ENCODE measurements at regions not wholly inside any gene's neighbourhood (a gene's known extent, or its start where the extent isn't known, plus 50 kb on each side); places are given as distances from the start of the nearest gene placed in this dataset.

DNA sequence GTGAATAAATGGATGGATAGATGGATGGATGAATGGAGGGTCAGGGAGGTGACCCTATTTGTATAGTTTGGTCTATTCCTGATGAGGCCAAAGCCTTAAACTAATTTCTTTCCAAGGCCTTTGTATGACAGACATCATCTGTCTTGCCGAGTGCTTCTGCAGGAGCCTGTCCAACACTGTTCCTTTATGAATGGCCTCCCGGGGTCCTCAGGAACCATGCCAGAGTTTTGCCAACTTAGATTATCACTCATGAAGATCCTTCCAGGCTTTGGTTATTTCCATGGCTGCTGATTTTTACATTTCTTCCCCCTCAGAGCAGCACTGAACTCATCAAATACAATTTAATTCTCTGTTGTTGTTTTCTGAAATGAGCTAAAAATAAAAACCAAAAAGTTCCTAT is 133.0 kb upstream of the SOX2 start:
- TF ChIP-seq, protein P1, sequence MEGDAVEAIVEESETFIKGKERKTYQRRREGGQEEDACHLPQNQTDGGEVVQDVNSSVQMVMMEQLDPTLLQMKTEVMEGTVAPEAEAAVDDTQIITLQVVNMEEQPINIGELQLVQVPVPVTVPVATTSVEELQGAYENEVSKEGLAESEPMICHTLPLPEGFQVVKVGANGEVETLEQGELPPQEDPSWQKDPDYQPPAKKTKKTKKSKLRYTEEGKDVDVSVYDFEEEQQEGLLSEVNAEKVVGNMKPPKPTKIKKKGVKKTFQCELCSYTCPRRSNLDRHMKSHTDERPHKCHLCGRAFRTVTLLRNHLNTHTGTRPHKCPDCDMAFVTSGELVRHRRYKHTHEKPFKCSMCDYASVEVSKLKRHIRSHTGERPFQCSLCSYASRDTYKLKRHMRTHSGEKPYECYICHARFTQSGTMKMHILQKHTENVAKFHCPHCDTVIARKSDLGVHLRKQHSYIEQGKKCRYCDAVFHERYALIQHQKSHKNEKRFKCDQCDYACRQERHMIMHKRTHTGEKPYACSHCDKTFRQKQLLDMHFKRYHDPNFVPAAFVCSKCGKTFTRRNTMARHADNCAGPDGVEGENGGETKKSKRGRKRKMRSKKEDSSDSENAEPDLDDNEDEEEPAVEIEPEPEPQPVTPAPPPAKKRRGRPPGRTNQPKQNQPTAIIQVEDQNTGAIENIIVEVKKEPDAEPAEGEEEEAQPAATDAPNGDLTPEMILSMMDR (IDR thresholded peaks at IDR 0.05; ENCODE audit: low read depth, low read length, poor library complexity, severe bottlenecking), result no peak
- TF ChIP-seq EZH2phosphoT487 (IDR thresholded peaks at IDR 0.05; ENCODE audit: borderline replicate concordance, low read length), result no peak
- Histone ChIP-seq H3K9me3 (ENCODE audit: control insufficient read depth, insufficient read depth, low read length) (no peaks in the 10 kb centered on the region), H4K20me1 (ENCODE audit: control insufficient read depth, insufficient read depth, low read depth, low read length) (no peaks in the 10 kb centered on the region), H3K27me3 (ENCODE audit: control insufficient read depth, low read length) (no peaks in the 10 kb centered on the region), H3K4me2 (ENCODE audit: low read length) (no peak overlapping the region), H3K79me2 (ENCODE audit: control insufficient read depth, low read length) (no peaks in the 10 kb centered on the region), H3K4me1 (ENCODE audit: control insufficient read depth, low read length) (no peaks in the 10 kb centered on the region), H3F3A (ENCODE audit: control insufficient read depth, insufficient read depth) (no peaks in the 10 kb centered on the region), H3K27ac (ENCODE audit: low read depth, low read length) (no peak overlapping the region), H3K4me3 (ENCODE audit: low read length) (no peak overlapping the region), H3K9me2 (replicated peaks; ENCODE audit: control insufficient read depth, low read length) (no peaks in the 10 kb centered on the region), H3K36me3 (ENCODE audit: control insufficient read depth, low read length) (no peaks in the 10 kb centered on the region)

DNA sequence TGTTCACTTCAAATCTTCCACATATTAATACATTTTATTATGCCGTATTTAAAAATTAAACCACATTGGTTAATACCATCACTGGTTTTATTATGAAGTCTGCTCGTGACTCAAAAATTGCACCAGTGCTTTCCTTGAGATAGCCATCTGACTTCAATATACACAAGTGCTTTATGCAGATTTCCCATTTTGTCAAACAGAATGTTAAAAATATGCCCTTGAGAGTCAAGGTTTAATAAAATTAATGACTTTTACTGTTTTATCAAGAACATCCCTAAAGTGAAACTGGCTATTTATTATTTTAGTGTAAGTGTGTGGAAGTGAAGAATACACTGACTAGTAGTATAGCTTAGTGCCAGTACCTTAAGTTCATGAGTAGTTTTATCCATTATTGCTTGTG is 139.3 kb upstream of the SOX2 start:
- H3K79me2 ChIP-seq (ENCODE audit: control insufficient read depth, low read length), result no peaks in the 10 kb centered on the region
- no peaks in the 10 kb centered on the region for H3K36me3 ChIP-seq (ENCODE audit: control insufficient read depth, low read length)
- H3K9me3 ChIP-seq (ENCODE audit: control insufficient read depth, insufficient read depth, low read length), result no peaks in the 10 kb centered on the region
- no peaks in the 10 kb centered on the region for H3K9me2 ChIP-seq (replicated peaks; ENCODE audit: control insufficient read depth, low read length)
- no peak for TF ChIP-seq EZH2phosphoT487 (IDR thresholded peaks at IDR 0.05; ENCODE audit: borderline replicate concordance, low read length)
- TF ChIP-seq, protein P1 (IDR thresholded peaks at IDR 0.05; ENCODE audit: low read depth, low read length, poor library complexity, severe bottlenecking), result no peak
- no peak overlapping the region for H3K4me2 ChIP-seq (ENCODE audit: low read length)
- no peaks in the 10 kb centered on the region for H3K4me1 ChIP-seq (ENCODE audit: control insufficient read depth, low read length)
- H3K27me3 ChIP-seq (ENCODE audit: control insufficient read depth, low read length), result no peaks in the 10 kb centered on the region
- no peaks in the 10 kb centered on the region for H3F3A ChIP-seq (ENCODE audit: control insufficient read depth, insufficient read depth)
- H4K20me1 ChIP-seq (ENCODE audit: control insufficient read depth, insufficient read depth, low read depth, low read length), result no peaks in the 10 kb centered on the region
- no peak overlapping the region for H3K27ac ChIP-seq (ENCODE audit: low read depth, low read length)
- H3K4me3 ChIP-seq (ENCODE audit: low read length), result no peak overlapping the region

DNA sequence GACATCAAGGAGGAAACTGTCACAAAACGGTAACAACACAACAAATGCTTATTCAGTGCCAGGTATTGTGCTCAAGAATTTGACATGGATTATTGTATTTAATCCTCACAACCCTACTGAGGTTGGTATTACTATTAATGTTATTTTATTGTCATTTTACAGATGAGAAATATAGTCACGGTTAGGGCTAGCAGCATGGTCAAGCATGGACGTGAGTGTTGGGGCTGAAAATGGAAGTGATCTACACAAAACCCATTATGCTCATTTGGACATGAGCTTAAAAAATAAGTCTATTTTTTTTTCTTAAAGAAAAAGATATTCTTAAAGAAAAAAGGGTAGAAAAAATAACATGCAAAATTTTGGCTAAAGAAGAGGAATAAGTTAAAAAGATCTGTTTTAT is 141.3 kb upstream of the SOX2 start:
- H3K4me3 ChIP-seq (ENCODE audit: low read length), result no peak overlapping the region

More for the DNA sequence above, 141.3 kb upstream of the SOX2 start:
- Histone ChIP-seq H4K20me1 (ENCODE audit: control insufficient read depth, insufficient read depth, low read depth, low read length) (no peaks in the 10 kb centered on the region), H3F3A (ENCODE audit: control insufficient read depth, insufficient read depth) (no peaks in the 10 kb centered on the region), H3K36me3 (ENCODE audit: control insufficient read depth, low read length) (no peaks in the 10 kb centered on the region), H3K9me3 (ENCODE audit: control insufficient read depth, insufficient read depth, low read length) (no peaks in the 10 kb centered on the region), H3K79me2 (ENCODE audit: control insufficient read depth, low read length) (no peaks in the 10 kb centered on the region), H3K4me2 (ENCODE audit: low read length) (no peak overlapping the region), H3K27me3 (ENCODE audit: control insufficient read depth, low read length) (no peaks in the 10 kb centered on the region), H3K27ac (ENCODE audit: low read depth, low read length) (no peak overlapping the region), H3K4me1 (ENCODE audit: control insufficient read depth, low read length) (peaks cover 6% of the 10 kb centered on the region; the same call in 1 of the 2 replicates), H3K9me2 (replicated peaks; ENCODE audit: control insufficient read depth, low read length) (no peaks in the 10 kb centered on the region)
- no peak for TF ChIP-seq EZH2phosphoT487 (IDR thresholded peaks at IDR 0.05; ENCODE audit: borderline replicate concordance, low read length)
- TF ChIP-seq, protein P1 (IDR thresholded peaks at IDR 0.05; ENCODE audit: low read depth, low read length, poor library complexity, severe bottlenecking), result no peak
